SK-N-MC (cell line): ENCODE measurements at regions not wholly inside any gene's neighbourhood (a gene's known extent, or its start where the extent isn't known, plus 50 kb on each side); places are given as distances from the start of the nearest gene placed in this dataset.

Source experiments
- EZH2 ChIP-seq: fragments of 200-600 bp; sonication (generic); IDR thresholded peaks from one replicate; pipeline ENCODE4 v1.6.1; 2017; ENCODE audit warnings: antibody characterized with exemption
- POLR2AphosphoS5 ChIP-seq: IDR thresholded peaks from 2 replicates; pipeline ENCODE4 v1.6.1; 2012; ENCODE audit warnings: mild to moderate bottlenecking, low read depth, low read length, borderline replicate concordance

- TF ChIP-seq EZH2 (no peak), POLR2AphosphoS5 (no peak)
These were observed 99.3 kb upstream of the ZNF366 start for GRCh38 chr5:72606525-72606924.
